MM.1S (cell line): ENCODE measurements at regions not wholly inside any gene's neighbourhood (a gene's known extent, or its start where the extent isn't known, plus 50 kb on each side); places are given as distances from the start of the nearest gene placed in this dataset.

Experiments used
- DNase-seq: peaks from one replicate; pipeline ENCODE4 v3.0.0-alpha.2; 2015
- H2AFZ ChIP-seq: fragments of 300-600 bp; sonication (generic); 2 replicates; pipeline ENCODE4 v1.6.0; 2016; ENCODE audit warnings: antibody characterized with exemption, low read length
- H3F3A ChIP-seq: fragments of 300-600 bp; sonication (generic); 2 replicates; pipeline ENCODE4 v1.6.1; 2016; ENCODE audit warnings: mild to moderate bottlenecking, antibody characterized with exemption, low read length, moderate library complexity, mixed read lengths; ENCODE audit not compliant: insufficient read depth
- H3K27ac ChIP-seq: fragments of 300-600 bp; sonication (generic); 2 replicates; pipeline ENCODE4 v1.5.1; 2016; ENCODE audit warnings: mild to moderate bottlenecking, low read length
- H3K27me3 ChIP-seq: fragments of 300-600 bp; sonication (generic); replicated peaks from 2 replicates; pipeline ENCODE4 v1.6.0; 2016; ENCODE audit warnings: low read length; ENCODE audit not compliant: insufficient read depth
- H3K36me3 ChIP-seq: fragments of 300-600 bp; sonication (generic); replicated peaks from 2 replicates; pipeline ENCODE4 v1.6.1; 2016; ENCODE audit warnings: mild to moderate bottlenecking, low read length, mixed read lengths; ENCODE audit not compliant: insufficient read depth
- H3K4me1 ChIP-seq: fragments of 300-600 bp; sonication (generic); 2 replicates; pipeline ENCODE4 v1.6.1; 2016; ENCODE audit warnings: low read length, mixed read lengths
- H3K4me2 ChIP-seq: fragments of 300-600 bp; sonication (generic); 2 replicates; pipeline ENCODE4 v1.6.0; 2016; ENCODE audit warnings: low read depth, low read length
- H3K4me3 ChIP-seq: fragments of 300-600 bp; sonication (generic); 2 replicates; pipeline ENCODE4 v1.5.1; 2016; ENCODE audit warnings: low read length, mixed read lengths
- H3K79me2 ChIP-seq: fragments of 300-600 bp; sonication (generic); 2 replicates; pipeline ENCODE4 v1.6.1; 2016; ENCODE audit warnings: mixed run types, low read length, mixed read lengths
- H3K9ac ChIP-seq: fragments of 300-600 bp; sonication (generic); 2 replicates; pipeline ENCODE4 v1.6.1; 2016; ENCODE audit warnings: low read length, mixed read lengths
- H3K9me2 ChIP-seq: fragments of 300-600 bp; sonication (generic); replicated peaks from 2 replicates; pipeline ENCODE4 v1.6.1; 2016; ENCODE audit warnings: mild to moderate bottlenecking, low read length, mixed read lengths; ENCODE audit not compliant: insufficient read depth
- H3K9me3 ChIP-seq: fragments of 300-600 bp; sonication (generic); replicated peaks from 2 replicates; pipeline ENCODE4 v1.6.1; 2016; ENCODE audit warnings: mild to moderate bottlenecking, low read length, mixed read lengths; ENCODE audit not compliant: insufficient read depth
- H4K20me1 ChIP-seq: fragments of 300-600 bp; sonication (generic); 2 replicates; pipeline ENCODE4 v1.6.1; 2016; ENCODE audit warnings: mild to moderate bottlenecking, low read length, moderate library complexity, mixed read lengths; ENCODE audit not compliant: insufficient read depth
- CTCF ChIP-seq: fragments of 300-600 bp; sonication (generic); IDR thresholded peaks from 2 replicates; pipeline ENCODE4 v1.5.1; 2016; ENCODE audit warnings: antibody characterized with exemption, low read length, mixed read lengths
- EZH2 ChIP-seq: fragments of 300-600 bp; sonication (generic); optimal IDR thresholded peaks from 2 replicates; pipeline ENCODE3; 2017; ENCODE audit warnings: low read depth, mild to moderate bottlenecking, antibody characterized with exemption, low read length, mixed read lengths
- EZH2phosphoT487 ChIP-seq: fragments of 300-600 bp; sonication (generic); IDR thresholded peaks from 2 replicates; pipeline ENCODE4 v1.6.1; 2018; ENCODE audit warnings: antibody characterized with exemption, low read length

GRCh38 chr11:33643167-33643824, 57.3 kb downstream of the C11orf91 start:
- Histone ChIP-seq H3K4me2 (no peak overlapping the region), H3K27me3 (no peaks in the 10 kb centered on the region), H2AFZ (no peak overlapping the region), H3K36me3 (no peaks in the 10 kb centered on the region), H3K9me3 (no peaks in the 10 kb centered on the region), H3K79me2 (no peaks in the 10 kb centered on the region), H3K4me1 (no peaks in the 10 kb centered on the region), H3K27ac (no peak overlapping the region), H3K9me2 (no peaks in the 10 kb centered on the region), H4K20me1 (no peaks in the 10 kb centered on the region), H3K9ac (no peak overlapping the region), H3K4me3 (no peak overlapping the region), H3F3A (no peaks in the 10 kb centered on the region)
- TF ChIP-seq EZH2phosphoT487 (no peak), CTCF (no peak), EZH2 (no peak)
- no peak for DNase-seq

- no peak overlapping the region for H3K9ac ChIP-seq
- no peak overlapping the region for H3K4me3 ChIP-seq
- no peak overlapping the region for H2AFZ ChIP-seq
- H3K4me2 ChIP-seq: no peak overlapping the region
- no peaks in the 10 kb centered on the region for H3F3A ChIP-seq
- H3K9me3 ChIP-seq: no peaks in the 10 kb centered on the region
- H3K9me2 ChIP-seq: no peaks in the 10 kb centered on the region
- H3K4me1 ChIP-seq: no peaks in the 10 kb centered on the region
- TF ChIP-seq CTCF (no peak), EZH2 (no peak), EZH2phosphoT487 (no peak)
- no peaks in the 10 kb centered on the region for H3K79me2 ChIP-seq
- H3K27ac ChIP-seq: no peak overlapping the region
- H3K27me3 ChIP-seq: no peaks in the 10 kb centered on the region
- no peaks in the 10 kb centered on the region for H3K36me3 ChIP-seq
- no peaks in the 10 kb centered on the region for H4K20me1 ChIP-seq
- DNase-seq: no peak
Observed at GRCh38 chr11:33642461-33643166, 58.0 kb downstream of the C11orf91 start.

GRCh38 chr11:33640730-33641371, 59.8 kb downstream of the C11orf91 start:
- H3K4me1 ChIP-seq: no peaks in the 10 kb centered on the region
- no peak overlapping the region for H3K27ac ChIP-seq
- H3K9ac ChIP-seq: no peak overlapping the region
- no peak overlapping the region for H3K4me2 ChIP-seq
- no peaks in the 10 kb centered on the region for H3K36me3 ChIP-seq
- no peaks in the 10 kb centered on the region for H3K79me2 ChIP-seq
- no peaks in the 10 kb centered on the region for H3K9me3 ChIP-seq
- H3K27me3 ChIP-seq: no peaks in the 10 kb centered on the region
- no peak for DNase-seq
- no peak for TF ChIP-seq CTCF
- TF ChIP-seq EZH2: no peak
- TF ChIP-seq EZH2phosphoT487: no peak
- no peaks in the 10 kb centered on the region for H3K9me2 ChIP-seq
- no peak overlapping the region for H3K4me3 ChIP-seq
- H3F3A ChIP-seq: no peaks in the 10 kb centered on the region
- H4K20me1 ChIP-seq: no peaks in the 10 kb centered on the region
- no peak overlapping the region for H2AFZ ChIP-seq
